ENCODE measurements at regions not wholly inside any gene's neighbourhood (a gene's known extent, or its start where the extent isn't known, plus 50 kb on each side); places are given as distances from the start of the nearest gene placed in this dataset.
"Not testable (repeated sequence)": the region's sequence is repeated elsewhere in the genome, so short reads cannot be mapped to it uniquely, and the experiment has no call there.

DNA sequence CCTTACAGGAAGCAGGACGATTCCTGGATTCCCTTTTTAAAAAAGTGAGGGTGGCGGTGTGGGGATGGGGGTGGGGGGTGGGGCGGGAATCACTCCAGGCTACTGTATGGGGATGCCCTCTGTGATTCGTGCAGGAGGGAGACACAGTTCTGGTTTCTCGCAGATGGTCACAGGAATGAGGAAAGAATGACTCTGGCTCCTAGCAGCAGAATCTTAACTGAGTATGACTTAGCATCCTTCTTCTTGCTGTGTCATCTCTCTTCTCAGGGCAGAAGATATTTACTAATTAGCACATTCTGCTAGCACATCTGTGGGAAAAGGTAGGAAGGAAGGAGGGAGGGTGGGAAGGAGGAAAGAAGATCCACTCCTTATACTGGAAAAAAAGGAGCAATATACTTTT, 78.8 kb upstream of the GPR39 start:
- not testable (repeated sequence) for TF ChIP-seq POLR2A (IDR thresholded peaks at IDR 0.05)
- TF ChIP-seq, protein P1, sequence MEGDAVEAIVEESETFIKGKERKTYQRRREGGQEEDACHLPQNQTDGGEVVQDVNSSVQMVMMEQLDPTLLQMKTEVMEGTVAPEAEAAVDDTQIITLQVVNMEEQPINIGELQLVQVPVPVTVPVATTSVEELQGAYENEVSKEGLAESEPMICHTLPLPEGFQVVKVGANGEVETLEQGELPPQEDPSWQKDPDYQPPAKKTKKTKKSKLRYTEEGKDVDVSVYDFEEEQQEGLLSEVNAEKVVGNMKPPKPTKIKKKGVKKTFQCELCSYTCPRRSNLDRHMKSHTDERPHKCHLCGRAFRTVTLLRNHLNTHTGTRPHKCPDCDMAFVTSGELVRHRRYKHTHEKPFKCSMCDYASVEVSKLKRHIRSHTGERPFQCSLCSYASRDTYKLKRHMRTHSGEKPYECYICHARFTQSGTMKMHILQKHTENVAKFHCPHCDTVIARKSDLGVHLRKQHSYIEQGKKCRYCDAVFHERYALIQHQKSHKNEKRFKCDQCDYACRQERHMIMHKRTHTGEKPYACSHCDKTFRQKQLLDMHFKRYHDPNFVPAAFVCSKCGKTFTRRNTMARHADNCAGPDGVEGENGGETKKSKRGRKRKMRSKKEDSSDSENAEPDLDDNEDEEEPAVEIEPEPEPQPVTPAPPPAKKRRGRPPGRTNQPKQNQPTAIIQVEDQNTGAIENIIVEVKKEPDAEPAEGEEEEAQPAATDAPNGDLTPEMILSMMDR (IDR thresholded peaks at IDR 0.05): not testable (repeated sequence)

Measured in vagina (tissue), 2 donors.